ENCODE measurements at regions not wholly inside any gene's neighbourhood (a gene's known extent, or its start where the extent isn't known, plus 50 kb on each side); places are given as distances from the start of the nearest gene placed in this dataset.

GRCh38 chr18:24741321-24741720, 280.9 kb downstream of the HRH4 start:
- no peak for TF ChIP-seq CTCF (conservative IDR thresholded peaks at IDR 0.05)
- H2BK120ac ChIP-seq (ENCODE audit: low read depth, low read length, poor library complexity, severe bottlenecking) = no peak overlapping the region
- no peak overlapping the region for H3K14ac ChIP-seq (ENCODE audit: insufficient read depth, low read length)
- no peak overlapping the region for H3K4ac ChIP-seq (ENCODE audit: low read depth, low read length)
- H3K18ac ChIP-seq (ENCODE audit: insufficient read length, low read depth, low read length) = no peak overlapping the region
- no peaks in the 10 kb centered on the region for H3K27me3 ChIP-seq (ENCODE audit: insufficient read depth, low read length)
- no peak overlapping the region for H3K4me2 ChIP-seq (ENCODE audit: insufficient read depth, insufficient read length, low read length)
- no peak overlapping the region for H3T11ph ChIP-seq (ENCODE audit: low read length)
- no peak for DNase-seq
- H4K8ac ChIP-seq (replicated peaks; ENCODE audit: insufficient read length, low read depth, low read length) = no peak overlapping the region
- H4K5ac ChIP-seq (ENCODE audit: insufficient read length, low read depth, low read length) = no peak overlapping the region
- peaks cover 0 to 4% (median 0%) of the 10 kb centered on the region in 3 experiments; a peak in 1 of 7 replicates for H3K36me3 Mint-ChIP-seq (ENCODE audit: insufficient read depth in 1 of 3, low read depth in 3 of 3)
- H3K9ac ChIP-seq (ENCODE audit: extremely low read depth, insufficient read length, low read length) = no peak overlapping the region
- peaks cover 12 to 13% of the 10 kb centered on the region in 2 experiments for H3K4me1 Mint-ChIP-seq
- no CpG with 5 or more reads among the region's 1 CpG for WGBS (ENCODE audit: extremely low coverage, insufficient read length, low lambda C conversion rate)
- H3K9me3 ChIP-seq (ENCODE audit: control insufficient read depth, low read depth, low read length) = no peaks in the 10 kb centered on the region
- H3K4me3 Mint-ChIP-seq = no peak overlapping the region
- no peak overlapping the region for H2AFZ ChIP-seq (ENCODE audit: low read length)
- no peak overlapping the region for H2BK20ac ChIP-seq (ENCODE audit: low read depth, low read length, poor library complexity, severe bottlenecking)
- H3K27ac Mint-ChIP-seq = no peak overlapping the region
- no peaks in the 10 kb centered on the region for H3K4me1 ChIP-seq (ENCODE audit: insufficient read depth, low read length)
- no peaks in the 10 kb centered on the region for H3K23me2 ChIP-seq (ENCODE audit: insufficient read length, low read depth, low read length, poor library complexity, severe bottlenecking)
- no peak overlapping the region for H3K56ac ChIP-seq (ENCODE audit: insufficient read length, low read depth, low read length)
- H2BK12ac ChIP-seq (ENCODE audit: insufficient read length, low read depth, low read length) = no peak overlapping the region
- no peak overlapping the region for H3K23ac ChIP-seq (ENCODE audit: insufficient read length, low read depth, low read length)
- H3K79me2 ChIP-seq (ENCODE audit: insufficient read depth, low read length) = no peaks in the 10 kb centered on the region
- no peaks in the 10 kb centered on the region for H3K27me3 Mint-ChIP-seq (ENCODE audit: low read depth)
- no peak overlapping the region for H2BK5ac ChIP-seq (ENCODE audit: insufficient read length, low read length)
- no peak overlapping the region for H2BK15ac ChIP-seq (ENCODE audit: low read depth, low read length)
- no peaks in the 10 kb centered on the region for H3K9me3 Mint-ChIP-seq
- no peak overlapping the region for H3K27ac ChIP-seq (ENCODE audit: insufficient read length, low read depth, low read length)
- H4K20me1 ChIP-seq (ENCODE audit: control insufficient read depth, insufficient read depth, insufficient read length) = no peaks in the 10 kb centered on the region
- H4K91ac ChIP-seq (ENCODE audit: insufficient read length, low read depth, low read length) = no peak overlapping the region
- no peak overlapping the region for H2AK5ac ChIP-seq (ENCODE audit: insufficient read length, low read length)
- H3K79me1 ChIP-seq (ENCODE audit: insufficient read depth, low read depth, low read length, poor library complexity, severe bottlenecking) = no peaks in the 10 kb centered on the region
